IPS-15b (cell line): ENCODE measurements at regions not wholly inside any gene's neighbourhood (a gene's known extent, or its start where the extent isn't known, plus 50 kb on each side); places are given as distances from the start of the nearest gene placed in this dataset.

Experiments
- H3K27me3 ChIP-seq: one replicate; pipeline ENCODE4 v1.6.1; 2013; ENCODE audit warnings: low read length; ENCODE audit not compliant: control insufficient read depth, insufficient read depth
- H3K36me3 ChIP-seq: one replicate; pipeline ENCODE4 v1.6.1; 2013; ENCODE audit warnings: low read length; ENCODE audit not compliant: control insufficient read depth, insufficient read depth
- H3K4me1 ChIP-seq: one replicate; pipeline ENCODE4 v1.6.1; 2013; ENCODE audit warnings: mild to moderate bottlenecking, low read length; ENCODE audit not compliant: control insufficient read depth, insufficient read depth
- H3K4me3 ChIP-seq: one replicate; pipeline ENCODE4 v1.5.1; 2013; ENCODE audit warnings: low read depth, low read length
- H3K9ac ChIP-seq: one replicate; pipeline ENCODE4 v1.6.1; 2013; ENCODE audit warnings: low read depth, mild to moderate bottlenecking, low read length
- H3K9me3 ChIP-seq: one replicate; pipeline ENCODE4 v1.6.1; 2013; ENCODE audit warnings: mild to moderate bottlenecking, low read length; ENCODE audit not compliant: control insufficient read depth, insufficient read depth

- Histone ChIP-seq H3K27me3 (no peaks in the 10 kb centered on the region), H3K9ac (no peak overlapping the region), H3K4me1 (no peaks in the 10 kb centered on the region), H3K4me3 (no peak overlapping the region), H3K36me3 (no peaks in the 10 kb centered on the region), H3K9me3 (no peaks in the 10 kb centered on the region)
Measured at GRCh38 chr10:10845826-10846503, 171.7 kb upstream of the CELF2 start.

DNA sequence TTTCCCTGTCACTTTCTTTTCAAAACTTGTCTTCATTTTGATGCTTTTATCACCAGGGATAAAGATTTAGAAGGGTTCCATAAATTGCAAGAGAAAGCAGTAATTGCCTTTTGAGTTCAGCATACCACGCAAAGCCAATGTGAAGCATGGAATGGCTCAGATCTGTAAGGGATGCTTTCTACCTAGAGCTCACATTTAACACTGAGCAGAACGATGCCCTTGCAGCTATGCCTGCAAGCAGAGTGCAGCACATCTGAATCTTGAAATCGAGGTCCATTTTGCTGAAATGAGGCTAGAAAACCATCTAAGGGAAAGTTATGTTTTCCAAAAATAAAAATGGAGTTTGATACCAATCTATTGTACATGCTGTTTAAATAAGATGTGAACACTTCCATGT is 171.2 kb upstream of the CELF2 start:
- Histone ChIP-seq H3K4me1 (no peaks in the 10 kb centered on the region), H3K9ac (no peak overlapping the region), H3K27me3 (no peaks in the 10 kb centered on the region), H3K9me3 (no peaks in the 10 kb centered on the region), H3K36me3 (no peaks in the 10 kb centered on the region), H3K4me3 (no peak overlapping the region)

DNA sequence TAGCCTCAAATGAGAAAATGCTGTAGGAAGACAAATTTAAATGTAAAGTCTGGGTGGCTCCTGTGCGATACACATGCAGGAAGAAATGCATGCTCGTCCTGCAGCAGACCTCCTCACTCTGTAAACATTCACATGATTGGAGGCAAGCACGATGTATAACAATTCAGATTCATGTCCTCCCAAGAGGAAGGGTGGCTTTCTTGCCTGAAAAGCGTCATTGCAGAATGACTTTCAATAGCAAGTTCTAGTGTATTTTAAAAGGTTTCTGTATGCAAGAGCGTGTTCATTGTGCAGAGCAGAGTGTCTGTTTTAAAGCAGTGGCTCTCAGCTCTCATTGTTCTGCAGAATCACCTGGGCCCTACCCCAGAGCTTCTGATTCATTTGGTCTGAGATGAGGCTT is 170.3 kb upstream of the CELF2 start:
- Histone ChIP-seq H3K9me3 (no peaks in the 10 kb centered on the region), H3K27me3 (no peaks in the 10 kb centered on the region), H3K9ac (no peak overlapping the region), H3K4me1 (no peaks in the 10 kb centered on the region), H3K36me3 (no peaks in the 10 kb centered on the region), H3K4me3 (no peak overlapping the region)

GRCh38 chr10:10848488-10849111 is 169.1 kb upstream of the CELF2 start:
- Histone ChIP-seq H3K4me1 (no peaks in the 10 kb centered on the region), H3K9ac (no peak overlapping the region), H3K27me3 (no peaks in the 10 kb centered on the region), H3K4me3 (no peak overlapping the region), H3K9me3 (no peaks in the 10 kb centered on the region), H3K36me3 (no peaks in the 10 kb centered on the region)

DNA sequence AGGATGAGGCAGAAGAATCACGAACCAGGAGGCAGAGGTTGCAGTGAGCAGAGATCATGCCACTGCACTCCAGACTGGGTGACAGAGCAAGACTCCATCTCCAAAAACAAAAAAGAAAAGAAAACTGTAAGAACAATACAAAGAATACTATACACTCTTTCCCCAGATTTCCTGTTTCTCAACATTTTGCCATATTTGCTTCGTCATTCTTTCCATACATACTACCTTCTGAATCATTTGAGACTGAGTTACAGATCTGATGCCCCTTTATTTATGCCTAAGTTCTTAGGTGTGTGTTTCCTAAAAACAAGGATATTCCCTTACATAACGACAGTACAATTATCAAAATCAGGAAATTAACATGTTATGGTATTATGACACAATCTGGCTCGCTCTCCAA is 168.4 kb upstream of the CELF2 start:
- Histone ChIP-seq H3K36me3 (no peaks in the 10 kb centered on the region), H3K4me3 (no peak overlapping the region), H3K27me3 (no peaks in the 10 kb centered on the region), H3K9ac (no peak overlapping the region), H3K9me3 (no peaks in the 10 kb centered on the region), H3K4me1 (no peaks in the 10 kb centered on the region)

DNA sequence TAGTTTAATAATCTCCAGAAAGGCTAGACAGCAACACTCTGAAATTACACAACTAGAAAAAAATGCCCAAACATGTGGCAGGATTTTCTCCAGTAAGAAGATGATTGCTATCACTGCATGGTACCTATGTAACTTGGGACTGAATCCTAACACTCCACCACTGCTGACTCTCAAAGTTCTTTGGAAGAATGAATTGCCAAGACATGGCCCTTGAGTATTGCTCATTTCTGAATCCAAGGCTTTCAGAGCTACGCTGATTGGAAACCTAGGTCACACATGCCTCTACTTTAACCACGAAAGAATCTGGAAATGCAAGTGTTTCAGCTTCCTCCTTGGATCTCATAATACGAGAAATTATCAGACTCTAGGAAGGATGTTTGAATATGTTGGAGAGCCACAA is 167.5 kb upstream of the CELF2 start:
- H3K36me3 ChIP-seq: no peaks in the 10 kb centered on the region
- no peak overlapping the region for H3K9ac ChIP-seq
- no peaks in the 10 kb centered on the region for H3K27me3 ChIP-seq
- H3K9me3 ChIP-seq: no peaks in the 10 kb centered on the region
- no peak overlapping the region for H3K4me3 ChIP-seq
- no peaks in the 10 kb centered on the region for H3K4me1 ChIP-seq

DNA sequence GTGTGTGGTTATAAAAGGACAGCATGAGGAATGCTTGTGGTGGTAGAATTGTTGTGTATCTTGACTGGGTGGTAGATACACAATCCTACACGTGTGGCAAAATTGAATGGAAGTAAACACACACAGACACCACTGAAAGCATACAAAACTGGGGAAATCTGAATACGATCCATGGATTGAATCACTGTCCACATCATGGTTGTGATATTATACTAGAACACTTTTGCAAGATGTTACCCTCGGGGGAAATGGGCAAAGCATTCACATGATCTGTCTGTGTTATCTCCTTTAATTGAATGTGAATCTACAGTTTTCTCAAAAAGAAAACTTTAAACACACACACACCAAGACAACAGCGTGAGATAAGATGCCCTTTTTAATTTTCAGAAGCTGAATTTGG is 165.2 kb upstream of the CELF2 start:
- Histone ChIP-seq H3K9ac (no peak overlapping the region), H3K4me1 (no peaks in the 10 kb centered on the region), H3K27me3 (no peaks in the 10 kb centered on the region), H3K4me3 (no peak overlapping the region), H3K36me3 (no peaks in the 10 kb centered on the region), H3K9me3 (no peaks in the 10 kb centered on the region)

DNA sequence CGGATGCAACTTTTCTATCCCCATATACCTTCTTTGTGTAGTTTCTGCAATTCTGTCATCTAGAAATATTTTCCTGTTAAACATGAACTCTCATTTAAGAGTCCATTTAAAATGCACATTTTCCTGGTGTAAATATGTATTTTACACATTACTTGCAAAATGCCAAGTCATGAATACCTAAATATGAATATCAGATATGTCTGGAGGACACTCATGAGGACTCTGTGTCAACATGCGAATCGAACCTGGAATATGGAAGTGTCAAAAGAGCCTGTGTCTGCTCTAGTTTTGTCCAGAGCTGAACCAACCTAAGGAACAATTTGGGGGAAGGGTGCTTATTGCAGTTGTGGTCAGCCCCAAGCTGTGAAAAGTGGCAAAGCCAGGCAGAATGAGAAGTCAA is 163.7 kb upstream of the CELF2 start:
- no peak overlapping the region for H3K4me3 ChIP-seq
- H3K9me3 ChIP-seq: no peaks in the 10 kb centered on the region
- no peaks in the 10 kb centered on the region for H3K36me3 ChIP-seq
- no peaks in the 10 kb centered on the region for H3K4me1 ChIP-seq
- no peaks in the 10 kb centered on the region for H3K27me3 ChIP-seq
- no peak overlapping the region for H3K9ac ChIP-seq

GRCh38 chr10:10854725-10855124 is 162.9 kb upstream of the CELF2 start:
- no peaks in the 10 kb centered on the region for H3K27me3 ChIP-seq
- H3K9ac ChIP-seq: no peak overlapping the region
- H3K36me3 ChIP-seq: no peaks in the 10 kb centered on the region
- no peaks in the 10 kb centered on the region for H3K4me1 ChIP-seq
- no peaks in the 10 kb centered on the region for H3K9me3 ChIP-seq
- H3K4me3 ChIP-seq: no peak overlapping the region

DNA sequence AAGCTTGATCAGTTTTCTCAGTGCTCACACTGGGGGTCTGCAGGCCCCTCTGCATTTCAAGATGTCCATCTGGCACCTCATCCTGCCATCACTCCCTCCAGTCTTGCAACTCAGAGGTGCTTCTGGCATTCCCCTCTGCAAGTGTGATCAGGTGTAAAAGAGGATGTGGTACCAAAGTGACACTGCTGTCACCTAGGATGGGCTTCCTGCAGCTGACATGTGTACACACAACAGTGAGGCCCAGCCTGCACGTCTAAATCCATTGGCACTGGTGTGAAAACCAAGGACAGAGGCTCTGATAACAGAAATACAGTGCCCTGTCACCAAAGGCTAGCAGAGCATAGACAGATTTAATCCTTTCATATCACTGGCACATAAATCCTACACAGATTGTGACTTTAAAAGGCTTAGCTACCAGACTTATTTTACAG is 162.5 kb upstream of the CELF2 start:
- no peaks in the 10 kb centered on the region for H3K27me3 ChIP-seq
- H3K9ac ChIP-seq: no peak overlapping the region
- no peaks in the 10 kb centered on the region for H3K9me3 ChIP-seq
- H3K4me1 ChIP-seq: no peaks in the 10 kb centered on the region
- H3K4me3 ChIP-seq: no peak overlapping the region
- no peaks in the 10 kb centered on the region for H3K36me3 ChIP-seq

- Histone ChIP-seq H3K36me3 (no peaks in the 10 kb centered on the region), H3K4me1 (no peaks in the 10 kb centered on the region), H3K9me3 (no peaks in the 10 kb centered on the region), H3K4me3 (no peak overlapping the region), H3K9ac (no peak overlapping the region), H3K27me3 (no peaks in the 10 kb centered on the region)
Measured at GRCh38 chr10:10860455-10860976, 157.2 kb upstream of the CELF2 start.

DNA sequence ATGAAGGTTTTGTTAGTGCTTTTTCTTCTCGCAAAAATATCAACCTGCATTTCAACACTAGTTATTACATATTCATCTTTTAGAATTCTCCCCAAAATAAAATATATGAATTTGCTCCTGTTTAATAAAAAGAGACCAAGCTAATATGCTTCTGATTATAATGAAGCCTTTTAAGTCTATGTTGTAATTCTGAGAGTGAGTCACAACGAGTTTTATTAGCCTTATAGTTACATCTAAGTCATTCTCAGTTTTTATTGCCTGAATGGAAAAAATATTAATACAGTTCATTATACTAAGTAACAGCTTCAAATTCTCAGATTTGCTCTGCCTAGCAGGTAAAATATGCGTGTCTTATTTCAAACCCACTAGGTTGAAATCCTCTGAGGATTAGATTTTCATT is 152.4 kb upstream of the CELF2 start:
- no peak overlapping the region for H3K4me3 ChIP-seq
- H3K4me1 ChIP-seq: no peaks in the 10 kb centered on the region
- no peak overlapping the region for H3K9ac ChIP-seq
- no peaks in the 10 kb centered on the region for H3K9me3 ChIP-seq
- no peaks in the 10 kb centered on the region for H3K27me3 ChIP-seq
- H3K36me3 ChIP-seq: no peaks in the 10 kb centered on the region
